Naive thymus-derived CD4-positive, alpha-beta T cell (primary cell): ENCODE measurements at regions not wholly inside any gene's neighbourhood (a gene's known extent, or its start where the extent isn't known, plus 50 kb on each side); places are given as distances from the start of the nearest gene placed in this dataset.

Experiments
- ATAC-seq: fragments of 150-1000 bp; cut with Tn5 transposase; 2 replicates; pipeline ENCODE4 v1.10.0; 2021; ENCODE audit warnings: mild to moderate bottlenecking, moderate library complexity
- CTCF ChIA-PET: fragments of 350-600 bp; sonication (Branson Sonifier 250); formaldehyde crosslinking; loops from one replicate; lab custom pipeline; 2021; ENCODE audit warnings: antibody characterized with exemption; lab: Charles Lee
- POLR2A ChIA-PET: fragments of 350-600 bp; sonication (Branson Sonifier 250); formaldehyde crosslinking; loops from one replicate; lab custom pipeline; 2021; ENCODE audit warnings: antibody characterized with exemption, inconsistent platforms; lab: Charles Lee
- DNase-seq, 9 donors: peaks; one replicate each; pipeline versions ENCODE4 v3.0.0 to v3.0.0-alpha.2; 2020 to 2022; ENCODE audit warnings: mixed read lengths in 1 of 9
- H3K27ac ChIP-seq: one replicate; pipeline ENCODE4 v1.7.0; 2013; ENCODE audit warnings: mild to moderate bottlenecking, low read depth, low read length, moderate library complexity
- H3K27me3 ChIP-seq, 2 donors: one replicate each; pipeline ENCODE4 v1.7.0; 2013; ENCODE audit warnings: low read length in 2 of 2, mild to moderate bottlenecking in 2 of 2, moderate library complexity in 2 of 2; ENCODE audit not compliant: control insufficient read depth in 2 of 2, insufficient read depth in 2 of 2
- H3K36me3 ChIP-seq, 3 experiments: 1 replicate in 2 of 3; 2 replicates in 1 of 3; pipeline ENCODE4 v1.7.0; 2013; ENCODE audit warnings: low read length in 3 of 3, mild to moderate bottlenecking in 3 of 3, moderate library complexity in 1 of 3; ENCODE audit not compliant: insufficient read depth in 3 of 3, control insufficient read depth in 2 of 3
- H3K4me1 ChIP-seq, 2 donors: one replicate each; pipeline ENCODE4 v1.7.0; 2013; ENCODE audit warnings: low read length in 2 of 2, mild to moderate bottlenecking in 2 of 2, moderate library complexity in 1 of 2; ENCODE audit not compliant: control insufficient read depth in 2 of 2, insufficient read depth in 2 of 2
- H3K4me3 ChIP-seq: 2 replicates; pipeline ENCODE4 v1.7.0; 2013; ENCODE audit warnings: mild to moderate bottlenecking, low read length
- H3K9me3 ChIP-seq, 3 experiments: 1 replicate in 2 of 3; 2 replicates in 1 of 3; pipeline ENCODE4 v1.7.0; 2013; ENCODE audit warnings: low read length in 3 of 3; ENCODE audit not compliant: control insufficient read depth in 2 of 3
- H3K27ac Mint-ChIP-seq, 9 donors: one replicate each; pipeline ENCODE4 v1.8.0; 2020 to 2022; ENCODE audit warnings: mixed read lengths in 9 of 9, mild to moderate bottlenecking in 8 of 9, moderate library complexity in 5 of 9, inconsistent platforms in 2 of 9
- H3K27me3 Mint-ChIP-seq, 5 donors: one replicate each; pipeline ENCODE4 v1.8.0; 2021 to 2022; ENCODE audit warnings: mixed read lengths in 5 of 5, mild to moderate bottlenecking in 1 of 5
- H3K36me3 Mint-ChIP-seq, 5 donors: one replicate each; pipeline ENCODE4 v1.8.0; 2020 to 2022; ENCODE audit warnings: mixed read lengths in 5 of 5, mild to moderate bottlenecking in 3 of 5, inconsistent platforms in 1 of 5
- H3K4me1 Mint-ChIP-seq, 7 donors: one replicate each; pipeline ENCODE4 v1.8.0; 2020 to 2022; ENCODE audit warnings: mixed read lengths in 7 of 7, mild to moderate bottlenecking in 3 of 7, inconsistent platforms in 1 of 7
- H3K4me3 Mint-ChIP-seq, 10 donors: one replicate each; pipeline ENCODE4 v1.8.0; 2020 to 2022; ENCODE audit warnings: mild to moderate bottlenecking in 10 of 10, mixed read lengths in 10 of 10, moderate library complexity in 6 of 10, inconsistent platforms in 2 of 10
- H3K9me3 Mint-ChIP-seq, 11 donors: one replicate each; pipeline ENCODE4 v1.8.0; 2020 to 2022; ENCODE audit warnings: mixed read lengths in 11 of 11, mild to moderate bottlenecking in 4 of 11, inconsistent platforms in 1 of 11, moderate library complexity in 1 of 11
- intact Hi-C, 2 donors: fragments of 100-400 bp; cut with micrococcal nuclease; formaldehyde crosslinking; loops; one replicate each; pipeline ENCODE4 v1.15.1; 2023

DNA sequence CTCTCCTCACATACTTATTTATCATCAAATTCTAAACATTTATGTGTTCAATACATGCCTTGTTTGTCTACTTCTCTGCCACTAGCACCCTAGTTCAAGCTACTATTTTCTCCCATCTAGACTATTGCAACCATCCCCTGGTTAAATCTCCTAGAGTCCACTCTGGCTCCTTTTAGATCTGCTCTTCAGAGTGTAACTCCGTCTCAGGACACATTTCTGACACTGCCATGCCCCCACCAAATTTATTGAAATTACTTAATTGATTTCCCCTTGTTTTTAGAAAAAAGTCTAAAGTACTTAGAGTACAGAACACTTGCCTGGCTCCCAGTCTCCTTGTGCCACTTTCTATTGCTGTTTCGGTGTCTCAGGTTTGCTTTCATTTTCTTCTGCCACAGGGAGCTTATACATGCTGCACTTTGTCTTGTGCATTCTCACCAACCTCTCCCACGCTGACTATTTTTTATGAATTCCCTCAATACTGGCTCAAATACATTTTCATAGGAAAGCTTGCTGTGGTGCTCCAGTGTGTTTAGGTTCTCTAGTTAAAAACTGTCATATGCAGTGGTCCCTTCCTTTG, 792.3 kb downstream of the DIPK2A start:
- DNase-seq: no peak
- ChIA-PET POLR2A (no interaction called here), CTCF (interaction anchor here (0.6 kb wide), 1 partner anchor 22 kb away, joined by 3 read pairs; no protein-coding TSS in a partner anchor)
- Histone ChIP-seq H3K27me3 (no peaks in the 10 kb centered on the region), H3K36me3 (no peaks in the 10 kb centered on the region), H3K4me1 (no peaks in the 10 kb centered on the region), H3K9me3 (no peaks in the 10 kb centered on the region), H3K27ac (no peak overlapping the region), H3K4me3 (no peak overlapping the region)
- Mint-ChIP-seq H3K9me3 (peaks cover 0 to 4% (median 0%) of the 10 kb centered on the region in 11 donors), H3K27me3 (no peaks in the 10 kb centered on the region), H3K36me3 (no peaks in the 10 kb centered on the region), H3K4me3 (no peak overlapping the region), H3K27ac (no peak overlapping the region), H3K4me1 (no peaks in the 10 kb centered on the region)
- intact Hi-C loops: no loop called here
- no peak for ATAC-seq

DNA sequence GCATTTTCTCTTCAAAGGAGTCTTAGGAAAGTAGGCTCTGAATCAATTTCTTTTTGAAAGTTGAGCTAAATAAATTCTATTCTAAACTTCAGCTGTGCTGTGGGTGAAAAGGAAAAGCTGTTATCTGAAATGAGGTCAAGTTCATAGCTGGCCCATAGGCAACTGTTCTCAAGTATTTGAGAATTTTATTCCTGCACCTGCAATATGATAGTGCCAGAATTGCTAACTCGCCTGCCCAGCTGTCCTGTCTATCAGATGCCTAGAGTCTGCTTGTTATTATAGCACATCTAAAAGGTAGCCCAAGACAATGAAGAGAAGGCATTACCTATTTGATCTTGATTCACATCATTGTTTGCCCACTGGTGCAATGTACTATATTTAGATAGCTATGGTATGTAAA, 798.7 kb downstream of the DIPK2A start:
- DNase-seq (no peak), ATAC-seq (no peak)
- ChIA-PET POLR2A (no interaction called here), CTCF (no interaction called here)
- Mint-ChIP-seq H3K36me3 (no peaks in the 10 kb centered on the region), H3K27me3 (no peaks in the 10 kb centered on the region), H3K9me3 (no peaks in the 10 kb centered on the region), H3K4me1 (no peaks in the 10 kb centered on the region), H3K4me3 (no peak overlapping the region), H3K27ac (no peak overlapping the region)
- no peaks in the 10 kb centered on the region for H3K27me3 ChIP-seq
- H3K4me3 ChIP-seq: no peak overlapping the region
- no peaks in the 10 kb centered on the region for H3K4me1 ChIP-seq
- H3K27ac ChIP-seq: no peak overlapping the region
- H3K9me3 ChIP-seq: no peaks in the 10 kb centered on the region
- no peaks in the 10 kb centered on the region for H3K36me3 ChIP-seq
- intact Hi-C loops: loop anchor here in 1 of 2 donors (5.0 to 10.0 kb wide), 2 partner anchors 795 to 873 kb away; partner anchors contain the start of gene DIPK2A

DNA sequence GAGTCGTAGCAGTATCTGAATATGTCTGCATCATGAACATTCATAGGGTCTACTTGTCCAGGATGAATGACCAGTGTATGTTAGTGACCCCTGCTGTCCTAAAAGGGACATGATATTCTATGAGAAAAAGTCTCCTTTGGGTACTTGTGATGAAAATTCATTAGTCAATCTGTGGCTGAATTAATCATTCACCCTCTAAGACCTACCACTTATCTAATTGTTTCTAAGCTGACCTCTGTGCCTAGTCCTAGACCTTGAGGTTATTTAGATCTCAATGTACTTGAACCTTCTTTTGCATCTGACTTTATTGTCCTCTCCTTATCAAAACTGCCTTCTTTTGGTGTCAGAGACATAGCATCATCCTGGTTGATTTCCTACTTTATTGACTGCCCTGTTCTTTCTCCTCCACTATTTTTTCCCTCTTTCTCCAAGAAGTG, 799.3 kb downstream of the DIPK2A start:
- DNase-seq (no peak), ATAC-seq (no peak)
- Mint-ChIP-seq H3K27me3 (no peaks in the 10 kb centered on the region), H3K4me3 (no peak overlapping the region), H3K4me1 (no peaks in the 10 kb centered on the region), H3K9me3 (no peaks in the 10 kb centered on the region), H3K27ac (no peak overlapping the region), H3K36me3 (no peaks in the 10 kb centered on the region)
- Histone ChIP-seq H3K27ac (no peak overlapping the region), H3K9me3 (no peaks in the 10 kb centered on the region), H3K4me3 (no peak overlapping the region), H3K36me3 (no peaks in the 10 kb centered on the region), H3K27me3 (no peaks in the 10 kb centered on the region), H3K4me1 (no peaks in the 10 kb centered on the region)
- intact Hi-C loops: loop anchor here in 1 of 2 donors (5.0 to 10.0 kb wide), 2 partner anchors 796 to 874 kb away; partner anchors contain the start of gene DIPK2A
- ChIA-PET CTCF (no interaction called here), POLR2A (no interaction called here)

DNA sequence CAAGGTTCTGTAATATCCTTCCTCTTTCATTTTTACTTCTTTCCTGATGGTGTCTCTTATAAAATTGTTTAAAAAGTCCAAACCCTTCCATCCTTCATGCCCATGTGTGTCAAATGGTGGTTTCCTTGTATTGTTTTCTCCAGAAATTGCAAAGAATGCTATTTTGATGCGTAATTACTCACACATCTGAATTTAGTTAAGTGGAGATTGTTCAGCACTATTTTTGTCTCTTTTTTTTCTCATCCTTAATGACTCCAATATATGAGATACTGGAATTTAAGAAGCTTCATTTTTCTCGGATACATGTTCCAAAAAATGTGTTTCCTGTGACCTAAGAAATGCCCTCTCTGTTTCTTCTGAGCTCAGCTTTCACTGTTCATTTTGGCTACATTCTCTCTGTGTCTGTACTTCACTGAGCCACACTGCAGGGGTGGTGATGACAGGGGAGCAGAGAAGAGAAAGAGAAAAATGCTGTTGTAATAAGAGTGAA, 799.8 kb downstream of the DIPK2A start:
- H3K9me3 ChIP-seq: no peaks in the 10 kb centered on the region
- Mint-ChIP-seq H3K36me3 (no peaks in the 10 kb centered on the region), H3K9me3 (no peaks in the 10 kb centered on the region)

DNA sequence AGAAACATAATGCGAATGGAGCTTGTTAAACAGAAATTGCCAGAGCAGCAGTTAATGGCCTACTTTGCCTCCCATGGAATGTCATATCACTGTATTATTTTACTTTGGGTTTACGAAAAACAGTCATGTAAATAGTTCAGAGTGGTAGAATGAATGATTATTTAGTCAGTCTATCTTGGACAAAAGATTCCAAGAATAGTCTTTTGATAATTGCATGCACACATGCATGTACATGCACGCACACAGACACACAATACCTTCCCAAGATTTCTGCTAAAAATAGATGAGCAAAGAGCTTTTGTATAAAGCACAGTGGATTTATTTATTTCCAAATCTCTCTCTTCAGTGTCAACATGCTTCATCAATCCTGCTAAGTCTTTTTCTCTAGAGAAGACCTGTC, 800.7 kb downstream of the DIPK2A start:
- H3K9me3 Mint-ChIP-seq: no peaks in the 10 kb centered on the region
- POLR2A ChIA-PET: no interaction called here

More for the DNA sequence above, 799.8 kb downstream of the DIPK2A start:
- no peak overlapping the region for H3K27ac Mint-ChIP-seq
- H3K27me3 Mint-ChIP-seq: no peaks in the 10 kb centered on the region
- H3K4me1 ChIP-seq: no peaks in the 10 kb centered on the region
- no peak overlapping the region for H3K4me3 Mint-ChIP-seq
- H3K36me3 ChIP-seq: no peaks in the 10 kb centered on the region
- CTCF ChIA-PET: no interaction called here
- ATAC-seq (no peak), DNase-seq (no peak)
- H3K4me1 Mint-ChIP-seq: no peaks in the 10 kb centered on the region
- H3K4me3 ChIP-seq: no peak overlapping the region
- POLR2A ChIA-PET: no interaction called here
- no peak overlapping the region for H3K27ac ChIP-seq
- intact Hi-C loops: loop anchor here in 1 of 2 donors (5.0 to 10.0 kb wide), 2 partner anchors 797 to 874 kb away; partner anchors contain the start of gene DIPK2A
- H3K27me3 ChIP-seq: no peaks in the 10 kb centered on the region

DNA sequence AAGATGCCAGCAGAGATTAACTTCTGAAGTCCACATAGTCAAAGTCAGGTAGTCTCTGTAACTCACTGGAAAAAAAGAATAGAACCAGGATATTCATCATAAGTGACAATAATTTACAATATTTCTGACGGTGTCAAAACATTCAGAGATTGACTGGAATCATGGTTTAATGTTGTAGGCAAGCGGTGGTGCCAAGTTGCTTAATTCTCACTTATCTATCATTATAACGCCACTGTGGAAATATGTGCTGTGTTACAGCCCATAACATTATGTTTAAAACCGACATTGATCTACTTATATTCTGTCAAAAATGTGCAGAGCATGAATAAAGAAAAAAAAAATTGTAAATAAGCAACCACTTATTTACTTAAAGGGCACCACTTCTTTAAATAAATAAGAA, 801.7 kb downstream of the DIPK2A start:
- no peak overlapping the region for H3K27ac ChIP-seq
- no peaks in the 10 kb centered on the region for H3K9me3 ChIP-seq
- no peaks in the 10 kb centered on the region for H3K36me3 ChIP-seq
- H3K4me3 ChIP-seq: no peak overlapping the region
- H3K27ac Mint-ChIP-seq: no peak overlapping the region
- no peaks in the 10 kb centered on the region for H3K27me3 Mint-ChIP-seq
- no peaks in the 10 kb centered on the region for H3K36me3 Mint-ChIP-seq
- ATAC-seq: no peak
- no peaks in the 10 kb centered on the region for H3K9me3 Mint-ChIP-seq
- H3K4me1 Mint-ChIP-seq: no peaks in the 10 kb centered on the region
- DNase-seq: no peak
- no peak overlapping the region for H3K4me3 Mint-ChIP-seq
- H3K27me3 ChIP-seq: no peaks in the 10 kb centered on the region
- CTCF ChIA-PET: no interaction called here
- POLR2A ChIA-PET: no interaction called here
- intact Hi-C loops: loop anchor here in 1 of 2 donors (5.0 to 10.0 kb wide), 2 partner anchors 799 to 876 kb away; partner anchors contain the start of gene DIPK2A
- H3K4me1 ChIP-seq: no peaks in the 10 kb centered on the region

More for the DNA sequence above, 800.7 kb downstream of the DIPK2A start:
- Mint-ChIP-seq H3K27ac (no peak overlapping the region), H3K36me3 (no peaks in the 10 kb centered on the region), H3K4me3 (no peak overlapping the region), H3K27me3 (no peaks in the 10 kb centered on the region), H3K4me1 (no peaks in the 10 kb centered on the region)
- H3K4me1 ChIP-seq: no peaks in the 10 kb centered on the region
- no peak overlapping the region for H3K27ac ChIP-seq
- intact Hi-C loops: loop anchor here in 1 of 2 donors (5.0 to 10.0 kb wide), 2 partner anchors 798 to 875 kb away; partner anchors contain the start of gene DIPK2A
- H3K27me3 ChIP-seq: no peaks in the 10 kb centered on the region
- no peaks in the 10 kb centered on the region for H3K9me3 ChIP-seq
- DNase-seq (no peak), ATAC-seq (no peak)
- CTCF ChIA-PET: interaction anchor here (0.6 kb wide), 1 partner anchor 86 kb away, joined by 3 read pairs; no protein-coding TSS in a partner anchor
- no peak overlapping the region for H3K4me3 ChIP-seq
- H3K36me3 ChIP-seq: no peaks in the 10 kb centered on the region

DNA sequence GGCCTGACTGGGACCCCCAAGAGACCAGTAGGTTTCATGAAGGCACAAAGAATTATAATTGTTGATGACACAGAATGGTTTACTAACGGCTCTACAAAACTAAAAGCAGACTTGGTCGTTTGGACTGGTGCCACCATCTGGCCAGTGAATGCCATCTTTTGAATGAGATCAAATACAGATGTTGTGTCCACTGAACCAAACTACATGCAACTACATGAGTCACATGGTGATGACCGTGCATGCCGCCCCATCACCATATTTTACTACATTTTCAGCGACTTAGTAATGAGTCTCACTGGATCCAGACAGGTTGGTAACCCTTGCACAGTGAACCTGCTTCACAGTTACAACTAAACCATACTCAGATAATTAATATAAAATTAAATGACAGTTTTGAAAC, 803.3 kb downstream of the DIPK2A start:
- H3K27me3 Mint-ChIP-seq: no peaks in the 10 kb centered on the region
- Histone ChIP-seq H3K36me3 (no peaks in the 10 kb centered on the region), H3K4me1 (no peaks in the 10 kb centered on the region), H3K9me3 (no peaks in the 10 kb centered on the region), H3K4me3 (no peak overlapping the region), H3K27me3 (no peaks in the 10 kb centered on the region), H3K27ac (no peak overlapping the region)
- POLR2A ChIA-PET: no interaction called here
- no peaks in the 10 kb centered on the region for H3K36me3 Mint-ChIP-seq
- no peak overlapping the region for H3K4me3 Mint-ChIP-seq
- no peaks in the 10 kb centered on the region for H3K4me1 Mint-ChIP-seq
- H3K27ac Mint-ChIP-seq: no peak overlapping the region
- no peak for ATAC-seq
- intact Hi-C loops: loop anchor here in 1 of 2 donors (5.0 to 10.0 kb wide), 2 partner anchors 800 to 878 kb away; partner anchors contain the start of gene DIPK2A
- no peak for DNase-seq
- CTCF ChIA-PET: no interaction called here
- no peaks in the 10 kb centered on the region for H3K9me3 Mint-ChIP-seq
